SU-DHL-6 (cell line): ENCODE measurements at regions not wholly inside any gene's neighbourhood (a gene's known extent, or its start where the extent isn't known, plus 50 kb on each side); places are given as distances from the start of the nearest gene placed in this dataset.

ENCODE experiments used
- H2AFZ ChIP-seq: fragments of 200-600 bp; sonication (generic); 2 replicates; pipeline ENCODE4 v1.6.1; 2014; ENCODE audit warnings: low read depth, mild to moderate bottlenecking, moderate library complexity, mixed read lengths, antibody characterized with exemption, low read length; ENCODE audit not compliant: severe bottlenecking
- H3F3A ChIP-seq: fragments of 200-600 bp; shearing (Covaris generic); 2 replicates; pipeline ENCODE4 v1.6.0; 2016; ENCODE audit warnings: antibody characterized with exemption, mild to moderate bottlenecking; ENCODE audit not compliant: insufficient read depth
- H3K27ac ChIP-seq: fragments of 200-600 bp; sonication (generic); 2 replicates; pipeline ENCODE4 v1.5.1; 2016; ENCODE audit warnings: low read depth, mild to moderate bottlenecking, low read length, moderate library complexity, mixed read lengths
- H3K27me3 ChIP-seq: fragments of 200-600 bp; sonication (generic), shearing (Covaris generic); 2 replicates; pipeline ENCODE4 v1.6.0; 2014; ENCODE audit warnings: mild to moderate bottlenecking, low read length
- H3K36me3 ChIP-seq: fragments of 200-600 bp; sonication (generic); 2 replicates; pipeline ENCODE4 v1.6.1; 2014; ENCODE audit warnings: mild to moderate bottlenecking, low read length, mixed read lengths
- H3K4me2 ChIP-seq: fragments of 300-600, 200-600 bp; shearing (Covaris generic), sonication (generic); 2 replicates; pipeline ENCODE4 v1.6.0; 2014; ENCODE audit warnings: low read length, low read depth, mild to moderate bottlenecking; ENCODE audit not compliant: poor library complexity, severe bottlenecking
- H3K4me3 ChIP-seq: fragments of 200-600 bp; sonication (generic); 2 replicates; pipeline ENCODE4 v1.5.1; 2014; ENCODE audit warnings: antibody characterized with exemption, low read length, mild to moderate bottlenecking, mixed read lengths; ENCODE audit not compliant: insufficient read depth, poor library complexity, severe bottlenecking
- H3K79me2 ChIP-seq: fragments of 200-600 bp; sonication (generic); 2 replicates; pipeline ENCODE4 v1.6.1; 2014; ENCODE audit warnings: mild to moderate bottlenecking, low read length, moderate library complexity; ENCODE audit not compliant: insufficient read depth
- H3K9ac ChIP-seq: fragments of 200-600 bp; sonication (generic); 2 replicates; pipeline ENCODE4 v1.7.0; 2014; ENCODE audit warnings: mild to moderate bottlenecking, low read length
- H3K9me2 ChIP-seq: fragments of 200-600 bp; sonication (generic); replicated peaks from 2 replicates; pipeline ENCODE4 v1.6.1; 2014; ENCODE audit warnings: low read length; ENCODE audit not compliant: insufficient read depth
- H3K9me3 ChIP-seq: fragments of 200-600 bp; sonication (generic); 2 replicates; pipeline ENCODE4 v1.6.1; 2014; ENCODE audit warnings: low read length, mixed read lengths; ENCODE audit not compliant: insufficient read depth
- H4K20me1 ChIP-seq: fragments of 200-600 bp; sonication (generic); 2 replicates; pipeline ENCODE4 v1.6.1; 2014; ENCODE audit warnings: low read depth, mild to moderate bottlenecking, antibody characterized with exemption, low read length, moderate library complexity, mixed read lengths
- CTCF ChIP-seq: fragments of 200-600 bp; sonication (generic); IDR thresholded peaks from one replicate; pipeline ENCODE4 v1.5.1; 2017; ENCODE audit warnings: antibody characterized with exemption, mild to moderate bottlenecking, low read length, moderate library complexity; ENCODE audit not compliant: insufficient read depth, poor library complexity, severe bottlenecking
- EZH2phosphoT487 ChIP-seq: fragments of 200-600 bp; sonication (generic), shearing (Covaris generic); conservative IDR thresholded peaks from 2 replicates; pipeline ENCODE4 v1.6.1; 2018; ENCODE audit warnings: mild to moderate bottlenecking, antibody characterized with exemption, low read length, moderate library complexity, mixed read lengths

- no peaks in the 10 kb centered on the region for H3K9me3 ChIP-seq
- H4K20me1 ChIP-seq = no peaks in the 10 kb centered on the region
- H3F3A ChIP-seq = no peaks in the 10 kb centered on the region
- no peaks in the 10 kb centered on the region for H3K27me3 ChIP-seq
- H3K27ac ChIP-seq = no peak overlapping the region
- no peak overlapping the region for H3K4me3 ChIP-seq
- H3K9me2 ChIP-seq = no peaks in the 10 kb centered on the region
- TF ChIP-seq CTCF (no peak), EZH2phosphoT487 (no peak)
- no peak overlapping the region for H2AFZ ChIP-seq
- H3K4me2 ChIP-seq = no peak overlapping the region
- H3K36me3 ChIP-seq = no peaks in the 10 kb centered on the region
- H3K9ac ChIP-seq = no peak overlapping the region
- H3K79me2 ChIP-seq = no peaks in the 10 kb centered on the region
Measured at GRCh38 chr3:18725668-18726407, 300.7 kb upstream of the SATB1 start.

GRCh38 chr3:18724456-18724855 lies 299.3 kb upstream of the SATB1 start:
- no peaks in the 10 kb centered on the region for H3K9me2 ChIP-seq
- H3K79me2 ChIP-seq = no peaks in the 10 kb centered on the region
- no peak overlapping the region for H2AFZ ChIP-seq
- no peak overlapping the region for H3K9ac ChIP-seq
- H3K9me3 ChIP-seq = no peaks in the 10 kb centered on the region
- no peaks in the 10 kb centered on the region for H3K27me3 ChIP-seq
- no peaks in the 10 kb centered on the region for H3F3A ChIP-seq
- no peak overlapping the region for H3K27ac ChIP-seq
- H3K4me2 ChIP-seq = no peak overlapping the region
- no peaks in the 10 kb centered on the region for H3K36me3 ChIP-seq
- TF ChIP-seq EZH2phosphoT487 (no peak), CTCF (no peak)
- H4K20me1 ChIP-seq = no peaks in the 10 kb centered on the region
- H3K4me3 ChIP-seq = no peak overlapping the region

GRCh38 chr3:18723206-18723810 lies 298.2 kb upstream of the SATB1 start:
- Histone ChIP-seq H4K20me1 (no peaks in the 10 kb centered on the region), H3K9me2 (no peaks in the 10 kb centered on the region), H3F3A (no peaks in the 10 kb centered on the region), H3K9ac (no peak overlapping the region), H3K4me3 (no peak overlapping the region), H3K27ac (no peak overlapping the region), H2AFZ (no peak overlapping the region), H3K79me2 (no peaks in the 10 kb centered on the region), H3K9me3 (no peaks in the 10 kb centered on the region), H3K27me3 (no peaks in the 10 kb centered on the region), H3K36me3 (no peaks in the 10 kb centered on the region), H3K4me2 (no peak overlapping the region)
- TF ChIP-seq EZH2phosphoT487 (no peak), CTCF (no peak)
